Lower leg skin (tissue), 3 donors: ENCODE measurements at regions not wholly inside any gene's neighbourhood (a gene's known extent, or its start where the extent isn't known, plus 50 kb on each side); places are given as distances from the start of the nearest gene placed in this dataset.

Experiments
- POLR2A ChIP-seq, 2 donors: fragments of 450-650 bp; IDR thresholded peaks; one replicate each; pipeline ENCODE4 v1.6.1; 2016 to 2017; ENCODE audit warnings: antibody characterized with exemption in 2 of 2, mild to moderate bottlenecking in 1 of 2, moderate library complexity in 1 of 2
- TF ChIP-seq, protein P1 (sequence below), 3 donors: fragments of 450-650 bp; IDR thresholded peaks; one replicate each; pipeline ENCODE4 v1.5.1; 2016; ENCODE audit warnings: antibody characterized with exemption in 3 of 3, mild to moderate bottlenecking in 3 of 3, moderate library complexity in 2 of 3

DNA sequence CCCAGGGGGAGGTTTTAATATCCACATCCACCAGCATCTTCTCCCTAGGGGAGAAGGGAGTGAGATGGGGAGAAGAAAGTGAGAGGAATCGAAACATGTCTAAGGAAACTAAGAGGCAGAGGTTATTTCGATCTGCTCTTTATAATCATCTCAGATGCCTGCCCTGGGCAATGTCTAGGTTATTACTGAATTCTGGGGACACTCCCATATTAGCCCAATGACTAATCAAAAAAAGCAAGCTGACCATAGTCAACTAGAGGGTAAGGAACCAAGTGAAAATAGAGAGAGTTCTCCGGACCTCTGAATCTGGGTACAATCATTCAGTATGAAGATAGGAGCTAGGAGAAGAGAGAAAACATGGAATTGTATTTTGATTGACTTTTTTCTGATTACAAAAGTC, 56.7 kb upstream of the EML4 start:
- TF ChIP-seq, protein P1, sequence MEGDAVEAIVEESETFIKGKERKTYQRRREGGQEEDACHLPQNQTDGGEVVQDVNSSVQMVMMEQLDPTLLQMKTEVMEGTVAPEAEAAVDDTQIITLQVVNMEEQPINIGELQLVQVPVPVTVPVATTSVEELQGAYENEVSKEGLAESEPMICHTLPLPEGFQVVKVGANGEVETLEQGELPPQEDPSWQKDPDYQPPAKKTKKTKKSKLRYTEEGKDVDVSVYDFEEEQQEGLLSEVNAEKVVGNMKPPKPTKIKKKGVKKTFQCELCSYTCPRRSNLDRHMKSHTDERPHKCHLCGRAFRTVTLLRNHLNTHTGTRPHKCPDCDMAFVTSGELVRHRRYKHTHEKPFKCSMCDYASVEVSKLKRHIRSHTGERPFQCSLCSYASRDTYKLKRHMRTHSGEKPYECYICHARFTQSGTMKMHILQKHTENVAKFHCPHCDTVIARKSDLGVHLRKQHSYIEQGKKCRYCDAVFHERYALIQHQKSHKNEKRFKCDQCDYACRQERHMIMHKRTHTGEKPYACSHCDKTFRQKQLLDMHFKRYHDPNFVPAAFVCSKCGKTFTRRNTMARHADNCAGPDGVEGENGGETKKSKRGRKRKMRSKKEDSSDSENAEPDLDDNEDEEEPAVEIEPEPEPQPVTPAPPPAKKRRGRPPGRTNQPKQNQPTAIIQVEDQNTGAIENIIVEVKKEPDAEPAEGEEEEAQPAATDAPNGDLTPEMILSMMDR (IDR thresholded peaks at IDR 0.05) = no peak
- TF ChIP-seq POLR2A (IDR thresholded peaks at IDR 0.05) = no peak
